ENCODE measurements at regions not wholly inside any gene's neighbourhood (a gene's known extent, or its start where the extent isn't known, plus 50 kb on each side); places are given as distances from the start of the nearest gene placed in this dataset.

- no peak for TF ChIP-seq CTCF (conservative IDR thresholded peaks at IDR 0.05 in 1 of 2, IDR thresholded peaks at IDR 0.05 in 1 of 2; ENCODE audit: low read depth in 1 of 2, low read length in 2 of 2)
- no peak for TF ChIP-seq EZH2 (IDR thresholded peaks at IDR 0.05; ENCODE audit: low read length, missing control alignments)
These were observed 90.0 kb upstream of the ADPGK start for GRCh38 chr15:72873379-72874233.
